ENCODE measurements at regions not wholly inside any gene's neighbourhood (a gene's known extent, or its start where the extent isn't known, plus 50 kb on each side); places are given as distances from the start of the nearest gene placed in this dataset.

- DNase-seq: no peak
- Histone ChIP-seq H3K27ac (ENCODE audit: insufficient read depth, low read length, poor library complexity, severe bottlenecking) (no peak overlapping the region), H3K4me3 (ENCODE audit: insufficient read depth, low read depth, low read length, poor library complexity, severe bottlenecking) (no peak overlapping the region), H3K27me3 (replicated peaks; ENCODE audit: control insufficient read depth, insufficient read depth, low read length, poor library complexity, severe bottlenecking) (no peaks in the 10 kb centered on the region), H3K36me3 (ENCODE audit: control insufficient read depth, insufficient read depth, low read length) (no peaks in the 10 kb centered on the region), H3K4me1 (ENCODE audit: control insufficient read depth, insufficient read depth, low read length, poor library complexity, severe bottlenecking) (no peaks in the 10 kb centered on the region), H3K9me3 (ENCODE audit: control insufficient read depth, low read length) (no peaks in the 10 kb centered on the region)
Measured at GRCh38 chr1:29970747-29971325, 734.5 kb downstream of the PTPRU start.

- H3K36me3 ChIP-seq (ENCODE audit: control insufficient read depth, insufficient read depth, low read length): no peaks in the 10 kb centered on the region
- no peaks in the 10 kb centered on the region for H3K4me1 ChIP-seq (ENCODE audit: control insufficient read depth, insufficient read depth, low read length, poor library complexity, severe bottlenecking)
- no peaks in the 10 kb centered on the region for H3K9me3 ChIP-seq (ENCODE audit: control insufficient read depth, low read length)
- no peak overlapping the region for H3K27ac ChIP-seq (ENCODE audit: insufficient read depth, low read length, poor library complexity, severe bottlenecking)
- no peak for DNase-seq
- H3K27me3 ChIP-seq (replicated peaks; ENCODE audit: control insufficient read depth, insufficient read depth, low read length, poor library complexity, severe bottlenecking): no peaks in the 10 kb centered on the region
- no peak overlapping the region for H3K4me3 ChIP-seq (ENCODE audit: insufficient read depth, low read depth, low read length, poor library complexity, severe bottlenecking)
Measured at GRCh38 chr1:29969576-29969975, 733.3 kb downstream of the PTPRU start.

GRCh38 chr1:29967261-29967660, 730.9 kb downstream of the PTPRU start:
- Histone ChIP-seq H3K27ac (ENCODE audit: insufficient read depth, low read length, poor library complexity, severe bottlenecking) (no peak overlapping the region), H3K4me1 (ENCODE audit: control insufficient read depth, insufficient read depth, low read length, poor library complexity, severe bottlenecking) (no peaks in the 10 kb centered on the region), H3K36me3 (ENCODE audit: control insufficient read depth, insufficient read depth, low read length) (no peaks in the 10 kb centered on the region), H3K9me3 (ENCODE audit: control insufficient read depth, low read length) (no peaks in the 10 kb centered on the region), H3K27me3 (replicated peaks; ENCODE audit: control insufficient read depth, insufficient read depth, low read length, poor library complexity, severe bottlenecking) (no peaks in the 10 kb centered on the region), H3K4me3 (ENCODE audit: insufficient read depth, low read depth, low read length, poor library complexity, severe bottlenecking) (no peak overlapping the region)
- DNase-seq: no peak

- no peak for DNase-seq
- Histone ChIP-seq H3K27me3 (replicated peaks; ENCODE audit: control insufficient read depth, insufficient read depth, low read length, poor library complexity, severe bottlenecking) (no peaks in the 10 kb centered on the region), H3K9me3 (ENCODE audit: control insufficient read depth, low read length) (no peaks in the 10 kb centered on the region), H3K4me3 (ENCODE audit: insufficient read depth, low read depth, low read length, poor library complexity, severe bottlenecking) (no peak overlapping the region), H3K27ac (ENCODE audit: insufficient read depth, low read length, poor library complexity, severe bottlenecking) (no peak overlapping the region), H3K36me3 (ENCODE audit: control insufficient read depth, insufficient read depth, low read length) (no peaks in the 10 kb centered on the region), H3K4me1 (ENCODE audit: control insufficient read depth, insufficient read depth, low read length, poor library complexity, severe bottlenecking) (no peaks in the 10 kb centered on the region)
Measured at GRCh38 chr1:29966526-29967045, 730.3 kb downstream of the PTPRU start.

- no peaks in the 10 kb centered on the region for H3K4me1 ChIP-seq (ENCODE audit: control insufficient read depth, insufficient read depth, low read length, poor library complexity, severe bottlenecking)
- H3K36me3 ChIP-seq (ENCODE audit: control insufficient read depth, insufficient read depth, low read length): no peaks in the 10 kb centered on the region
- H3K27ac ChIP-seq (ENCODE audit: insufficient read depth, low read length, poor library complexity, severe bottlenecking): no peak overlapping the region
- no peaks in the 10 kb centered on the region for H3K27me3 ChIP-seq (replicated peaks; ENCODE audit: control insufficient read depth, insufficient read depth, low read length, poor library complexity, severe bottlenecking)
- no peak overlapping the region for H3K4me3 ChIP-seq (ENCODE audit: insufficient read depth, low read depth, low read length, poor library complexity, severe bottlenecking)
- DNase-seq: no peak
- H3K9me3 ChIP-seq (ENCODE audit: control insufficient read depth, low read length): no peaks in the 10 kb centered on the region
Measured at GRCh38 chr1:29964718-29965533, 728.6 kb downstream of the PTPRU start.

GRCh38 chr1:29963946-29964345, 727.6 kb downstream of the PTPRU start:
- no peaks in the 10 kb centered on the region for H3K4me1 ChIP-seq (ENCODE audit: control insufficient read depth, insufficient read depth, low read length, poor library complexity, severe bottlenecking)
- no peaks in the 10 kb centered on the region for H3K9me3 ChIP-seq (ENCODE audit: control insufficient read depth, low read length)
- no peak for DNase-seq
- no peak overlapping the region for H3K27ac ChIP-seq (ENCODE audit: insufficient read depth, low read length, poor library complexity, severe bottlenecking)
- H3K36me3 ChIP-seq (ENCODE audit: control insufficient read depth, insufficient read depth, low read length): no peaks in the 10 kb centered on the region
- H3K27me3 ChIP-seq (replicated peaks; ENCODE audit: control insufficient read depth, insufficient read depth, low read length, poor library complexity, severe bottlenecking): no peaks in the 10 kb centered on the region
- H3K4me3 ChIP-seq (ENCODE audit: insufficient read depth, low read depth, low read length, poor library complexity, severe bottlenecking): no peak overlapping the region

- no peaks in the 10 kb centered on the region for H3K27me3 ChIP-seq (replicated peaks; ENCODE audit: control insufficient read depth, insufficient read depth, low read length, poor library complexity, severe bottlenecking)
- H3K9me3 ChIP-seq (ENCODE audit: control insufficient read depth, low read length): no peaks in the 10 kb centered on the region
- DNase-seq: no peak
Measured at GRCh38 chr1:29962831-29963247, 726.5 kb downstream of the PTPRU start.

GRCh38 chr1:29962336-29962735, 726.0 kb downstream of the PTPRU start:
- Histone ChIP-seq H3K27ac (ENCODE audit: insufficient read depth, low read length, poor library complexity, severe bottlenecking) (no peak overlapping the region), H3K9me3 (ENCODE audit: control insufficient read depth, low read length) (no peaks in the 10 kb centered on the region), H3K4me3 (ENCODE audit: insufficient read depth, low read depth, low read length, poor library complexity, severe bottlenecking) (no peak overlapping the region), H3K36me3 (ENCODE audit: control insufficient read depth, insufficient read depth, low read length) (no peaks in the 10 kb centered on the region), H3K4me1 (ENCODE audit: control insufficient read depth, insufficient read depth, low read length, poor library complexity, severe bottlenecking) (no peaks in the 10 kb centered on the region), H3K27me3 (replicated peaks; ENCODE audit: control insufficient read depth, insufficient read depth, low read length, poor library complexity, severe bottlenecking) (no peaks in the 10 kb centered on the region)
- DNase-seq: no peak

More at GRCh38 chr1:29962831-29963247, 726.5 kb downstream of the PTPRU start:
- H3K36me3 ChIP-seq (ENCODE audit: control insufficient read depth, insufficient read depth, low read length): no peaks in the 10 kb centered on the region
- H3K4me1 ChIP-seq (ENCODE audit: control insufficient read depth, insufficient read depth, low read length, poor library complexity, severe bottlenecking): no peaks in the 10 kb centered on the region
- no peak overlapping the region for H3K27ac ChIP-seq (ENCODE audit: insufficient read depth, low read length, poor library complexity, severe bottlenecking)
- H3K4me3 ChIP-seq (ENCODE audit: insufficient read depth, low read depth, low read length, poor library complexity, severe bottlenecking): no peak overlapping the region

GRCh38 chr1:29961293-29962059, 725.2 kb downstream of the PTPRU start:
- Histone ChIP-seq H3K9me3 (ENCODE audit: control insufficient read depth, low read length) (no peaks in the 10 kb centered on the region), H3K36me3 (ENCODE audit: control insufficient read depth, insufficient read depth, low read length) (no peaks in the 10 kb centered on the region), H3K4me1 (ENCODE audit: control insufficient read depth, insufficient read depth, low read length, poor library complexity, severe bottlenecking) (no peaks in the 10 kb centered on the region), H3K27ac (ENCODE audit: insufficient read depth, low read length, poor library complexity, severe bottlenecking) (no peak overlapping the region), H3K27me3 (replicated peaks; ENCODE audit: control insufficient read depth, insufficient read depth, low read length, poor library complexity, severe bottlenecking) (no peaks in the 10 kb centered on the region), H3K4me3 (ENCODE audit: insufficient read depth, low read depth, low read length, poor library complexity, severe bottlenecking) (no peak overlapping the region)
- DNase-seq: no peak

GRCh38 chr1:29960876-29961275, 724.6 kb downstream of the PTPRU start:
- no peaks in the 10 kb centered on the region for H3K27me3 ChIP-seq (replicated peaks; ENCODE audit: control insufficient read depth, insufficient read depth, low read length, poor library complexity, severe bottlenecking)
- H3K9me3 ChIP-seq (ENCODE audit: control insufficient read depth, low read length): no peaks in the 10 kb centered on the region
- no peak overlapping the region for H3K4me3 ChIP-seq (ENCODE audit: insufficient read depth, low read depth, low read length, poor library complexity, severe bottlenecking)
- H3K36me3 ChIP-seq (ENCODE audit: control insufficient read depth, insufficient read depth, low read length): no peaks in the 10 kb centered on the region
- no peak overlapping the region for H3K27ac ChIP-seq (ENCODE audit: insufficient read depth, low read length, poor library complexity, severe bottlenecking)
- H3K4me1 ChIP-seq (ENCODE audit: control insufficient read depth, insufficient read depth, low read length, poor library complexity, severe bottlenecking): no peaks in the 10 kb centered on the region
- DNase-seq: no peak
